IMR-90 (cell line): ENCODE measurements at regions not wholly inside any gene's neighbourhood (a gene's known extent, or its start where the extent isn't known, plus 50 kb on each side); places are given as distances from the start of the nearest gene placed in this dataset.

Experiments used
- ATAC-seq: fragments of 200-7000 bp; cut with Tn5 transposase; 2 replicates; pipeline ENCODE4 v1.9.1; 2020; ENCODE audit warnings: low read depth, mild to moderate bottlenecking, moderate library complexity
- BruUV-seq: library from RNA; stranded (reverse); fragments of 400-500 nt; replicated peaks from 2 replicates; lab custom pipeline; 2021; lab: Mats Ljungman, UMichigan
- CTCF ChIA-PET: fragments of 300-600 bp; formaldehyde crosslinking; extraction: SDS; loops from one replicate; lab custom pipeline; 2021; ENCODE audit warnings: antibody characterized with exemption; lab: Yijun Ruan, JAX
- POLR2A ChIA-PET: fragments of 300-600 bp; sonication (Branson Sonifier 250); formaldehyde crosslinking; loops from one replicate; lab custom pipeline; 2022; ENCODE audit warnings: antibody characterized with exemption; ENCODE audit not compliant: unreplicated experiment; lab: Charles Lee
- DNase-seq: peaks from one replicate; pipeline ENCODE4 v3.0.0; 2013
- H2AFZ ChIP-seq: replicated peaks from 2 replicates; pipeline ENCODE3; 2013; ENCODE audit warnings: low read length, mild to moderate bottlenecking; ENCODE audit not compliant: poor library complexity
- H2AK5ac ChIP-seq: 2 replicates; pipeline ENCODE4 v1.6.1; 2013; ENCODE audit warnings: low read depth, low read length, inconsistent platforms
- H2AK9ac ChIP-seq: replicated peaks from 2 replicates; pipeline ENCODE3; 2013; ENCODE audit warnings: mild to moderate bottlenecking, low read depth, low read length, moderate library complexity; ENCODE audit not compliant: poor library complexity
- H2BK120ac ChIP-seq: 2 replicates; pipeline ENCODE4 v1.6.1; 2013; ENCODE audit warnings: low read depth, low read length, inconsistent platforms
- H2BK15ac ChIP-seq: 3 replicates; pipeline ENCODE4 v1.6.1; 2013; ENCODE audit warnings: low read depth, low read length, inconsistent platforms
- H2BK20ac ChIP-seq: 2 replicates; pipeline ENCODE4 v1.6.1; 2013; ENCODE audit warnings: low read depth, mild to moderate bottlenecking, inconsistent platforms, low read length, moderate library complexity
- H2BK5ac ChIP-seq: 2 replicates; pipeline ENCODE4 v1.6.1; 2013; ENCODE audit warnings: mild to moderate bottlenecking, low read depth, low read length, inconsistent platforms; ENCODE audit not compliant: poor library complexity, severe bottlenecking
- H3K14ac ChIP-seq: replicated peaks from 2 replicates; pipeline ENCODE4 v1.6.1; 2013; ENCODE audit warnings: low read depth, low read length, inconsistent platforms
- H3K18ac ChIP-seq: 2 replicates; pipeline ENCODE4 v1.6.1; 2013; ENCODE audit warnings: low read depth, low read length, control low read depth
- H3K23ac ChIP-seq: 2 replicates; pipeline ENCODE4 v1.6.1; 2013; ENCODE audit warnings: low read depth, low read length, inconsistent platforms
- H3K27ac ChIP-seq: 2 replicates; pipeline ENCODE4 v1.5.1; 2013; ENCODE audit warnings: mild to moderate bottlenecking, control low read depth, low read length; ENCODE audit not compliant: insufficient read depth
- H3K27me3 ChIP-seq: 2 replicates; pipeline ENCODE4 v1.6.1; 2013; ENCODE audit warnings: low read length; ENCODE audit not compliant: control insufficient read depth, insufficient read depth
- H3K36me3 ChIP-seq: 2 replicates; pipeline ENCODE4 v1.6.1; 2013; ENCODE audit warnings: low read length, mixed read lengths; ENCODE audit not compliant: control insufficient read depth, insufficient read depth
- H3K4ac ChIP-seq: 2 replicates; pipeline ENCODE4 v1.6.1; 2013; ENCODE audit warnings: low read depth, low read length, inconsistent platforms
- H3K4me1 ChIP-seq: 2 replicates; pipeline ENCODE4 v1.6.1; 2013; ENCODE audit warnings: low read length, mixed read lengths; ENCODE audit not compliant: control insufficient read depth, insufficient read depth
- H3K4me2 ChIP-seq: 2 replicates; pipeline ENCODE4 v1.6.1; 2013; ENCODE audit warnings: low read depth, mild to moderate bottlenecking, control low read depth, low read length, moderate library complexity
- H3K4me3 ChIP-seq: 2 replicates; pipeline ENCODE4 v1.5.1; 2013; ENCODE audit warnings: low read depth, mild to moderate bottlenecking, control low read depth, low read length, moderate library complexity; ENCODE audit not compliant: insufficient read depth
- H3K56ac ChIP-seq: 2 replicates; pipeline ENCODE4 v1.6.1; 2013; ENCODE audit warnings: low read length, inconsistent platforms; ENCODE audit not compliant: insufficient read depth; ENCODE audit errors: extremely low read depth
- H3K79me1 ChIP-seq, 2 experiments: 2 replicates each; pipeline ENCODE4 v1.6.1; 2013; ENCODE audit warnings: low read length in 2 of 2, inconsistent platforms in 1 of 2, low read depth in 1 of 2
- H3K9ac ChIP-seq: 2 replicates; pipeline ENCODE4 v1.6.1; 2013; ENCODE audit warnings: low read depth, low read length, control low read depth
- H3K9me1 ChIP-seq: 2 replicates; pipeline ENCODE4 v1.6.1; 2013; ENCODE audit warnings: low read length, inconsistent platforms; ENCODE audit not compliant: insufficient read depth
- H3K9me3 ChIP-seq: 2 replicates; pipeline ENCODE4 v1.6.1; 2013; ENCODE audit warnings: low read length; ENCODE audit not compliant: control insufficient read depth, insufficient read depth
- H4K20me1 ChIP-seq: 2 replicates; pipeline ENCODE4 v1.6.1; 2013; ENCODE audit warnings: low read length, inconsistent platforms; ENCODE audit not compliant: insufficient read depth
- H4K5ac ChIP-seq: 2 replicates; pipeline ENCODE4 v1.6.1; 2013; ENCODE audit warnings: mild to moderate bottlenecking, low read depth, low read length, control low read depth
- H4K8ac ChIP-seq, 2 experiments: 2 replicates each; pipeline ENCODE4 v1.6.1; 2013; ENCODE audit warnings: low read depth in 2 of 2, low read length in 2 of 2, control low read depth in 1 of 2, inconsistent platforms in 1 of 2
- H4K91ac ChIP-seq: 2 replicates; pipeline ENCODE4 v1.6.1; 2013; ENCODE audit warnings: low read depth, low read length, inconsistent platforms; ENCODE audit not compliant: insufficient read depth
- CEBPB ChIP-seq: IDR thresholded peaks from 2 replicates; pipeline ENCODE4 v1.6.1; 2012; ENCODE audit warnings: low read depth, low read length, improper control_type of control experiment
- RAD21 ChIP-seq: IDR thresholded peaks from 2 replicates; pipeline ENCODE4 v1.6.1; 2012; ENCODE audit warnings: low read length, improper control_type of control experiment
- WGBS, 2 experiments: methylation state at CpG; one replicate each; pipeline versions ENCODE4 v1.1.5 to v1.1.7; 2013; ENCODE audit warnings: missing lambda C conversion rate in 2 of 2; ENCODE audit not compliant: insufficient read length in 1 of 2; ENCODE audit errors: extremely low coverage in 2 of 2; 5-methylcytosine and 5-hydroxymethylcytosine counted together
- dilution Hi-C: fragments of 300-500 bp; cut with HindIII; formaldehyde crosslinking; loops from one replicate; pipeline ENCODE4 v1.14.3; 2018; ENCODE audit warnings: low sequenced_read_pairs; ENCODE audit not compliant: unreplicated experiment
- in situ Hi-C: fragments of 300-500 bp; cut with MboI; formaldehyde crosslinking; loops from 3 replicates; pipeline ENCODE4 v1.14.3; 2019; ENCODE audit warnings: low sequenced_read_pairs, inconsistent platforms, mixed read lengths
- intact Hi-C: fragments of 100-400 bp; cut with micrococcal nuclease; formaldehyde crosslinking; loops from 2 replicates; pipeline ENCODE4 v1.10.0; 2022

GRCh38 chr2:163375472-163375871, 360.3 kb downstream of the FIGN start:
- TF ChIP-seq CEBPB (peak; percentile 35; the same call in 1 of the 2 replicates), RAD21 (no peak)
- Histone ChIP-seq H2AK5ac (no peak overlapping the region), H3K14ac (no peak overlapping the region), H3K18ac (no peak overlapping the region), H4K8ac (no peak overlapping the region), H2BK20ac (no peak overlapping the region), H3K9me1 (no peaks in the 10 kb centered on the region), H2BK120ac (no peak overlapping the region), H3K9ac (no peak overlapping the region), H3K27ac (no peak overlapping the region), H3K56ac (no peak overlapping the region), H3K27me3 (no peaks in the 10 kb centered on the region), H3K4me1 (no peaks in the 10 kb centered on the region), H3K4me3 (no peak overlapping the region), H3K4ac (no peak overlapping the region), H4K20me1 (no peaks in the 10 kb centered on the region), H3K9me3 (no peaks in the 10 kb centered on the region), H3K79me1 (no peaks in the 10 kb centered on the region), H3K23ac (no peak overlapping the region), H3K36me3 (no peaks in the 10 kb centered on the region), H2AFZ (no peak overlapping the region), H2BK5ac (no peak overlapping the region), H2AK9ac (no peak overlapping the region), H4K91ac (no peak overlapping the region), H3K4me2 (no peak overlapping the region), H2BK15ac (no peak overlapping the region), H4K5ac (no peak overlapping the region)
- in situ Hi-C loops = no loop called here
- WGBS, 2 experiments = no CpG with 5 or more reads among the region's 2 CpGs
- ChIA-PET CTCF (interaction anchor here (0.6 kb wide), 1 partner anchor 1545 kb away, joined by 3 read pairs; no protein-coding TSS in a partner anchor), POLR2A (no interaction called here)
- no peak for DNase-seq
- intact Hi-C loops = no loop called here
- no peak for ATAC-seq
- BruUV-seq = no TSS peak
- dilution Hi-C loops = no loop called here
